H9 (cell line): ENCODE measurements at regions not wholly inside any gene's neighbourhood (a gene's known extent, or its start where the extent isn't known, plus 50 kb on each side); places are given as distances from the start of the nearest gene placed in this dataset.

ENCODE experiments used
- DNase-seq: peaks from one replicate; pipeline ENCODE4 v3.0.0-alpha.2; 2017
- H2AFZ ChIP-seq: one replicate; pipeline ENCODE4 v1.6.1; 2013; ENCODE audit warnings: mild to moderate bottlenecking, low read length, control low read depth, moderate library complexity
- H2AK5ac ChIP-seq: 2 replicates; pipeline ENCODE4 v1.6.1; 2013; ENCODE audit warnings: low read length, control low read depth, mixed read lengths; ENCODE audit not compliant: insufficient read length
- H2BK120ac ChIP-seq: one replicate; pipeline ENCODE4 v1.6.1; 2013; ENCODE audit warnings: low read depth, mild to moderate bottlenecking, low read length, control low read depth, inconsistent platforms; ENCODE audit not compliant: poor library complexity, severe bottlenecking
- H2BK12ac ChIP-seq: 2 replicates; pipeline ENCODE4 v1.6.1; 2013; ENCODE audit warnings: low read length, control low read depth, mixed read lengths, low read depth; ENCODE audit not compliant: insufficient read length
- H2BK15ac ChIP-seq: 2 replicates; pipeline ENCODE4 v1.6.1; 2013; ENCODE audit warnings: low read depth, low read length, control low read depth
- H2BK20ac ChIP-seq: one replicate; pipeline ENCODE4 v1.6.1; 2013; ENCODE audit warnings: low read depth, mild to moderate bottlenecking, low read length, control low read depth, inconsistent platforms; ENCODE audit not compliant: poor library complexity, severe bottlenecking
- H2BK5ac ChIP-seq: 2 replicates; pipeline ENCODE4 v1.6.1; 2013; ENCODE audit warnings: low read length, control low read depth, mixed read lengths; ENCODE audit not compliant: insufficient read length
- H3K14ac ChIP-seq: 2 replicates; pipeline ENCODE4 v1.6.1; 2013; ENCODE audit warnings: low read length, control low read depth; ENCODE audit not compliant: insufficient read depth
- H3K18ac ChIP-seq: 2 replicates; pipeline ENCODE4 v1.6.1; 2013; ENCODE audit warnings: low read depth, mild to moderate bottlenecking, mixed read lengths, low read length, control low read depth; ENCODE audit not compliant: insufficient read length
- H3K23ac ChIP-seq: 2 replicates; pipeline ENCODE4 v1.6.1; 2013; ENCODE audit warnings: low read length, control low read depth, mixed read lengths, low read depth; ENCODE audit not compliant: insufficient read length
- H3K23me2 ChIP-seq: 2 replicates; pipeline ENCODE4 v1.6.1; 2013; ENCODE audit warnings: low read depth, mild to moderate bottlenecking, mixed read lengths, low read length, control low read depth; ENCODE audit not compliant: insufficient read length, poor library complexity, severe bottlenecking
- H3K27ac ChIP-seq: 2 replicates; pipeline ENCODE4 v1.5.1; 2013; ENCODE audit warnings: low read length, control low read depth, mixed read lengths, low read depth; ENCODE audit not compliant: insufficient read length
- H3K27me3 ChIP-seq: 2 replicates; pipeline ENCODE4 v1.6.1; 2013; ENCODE audit warnings: low read length, control low read depth, inconsistent platforms; ENCODE audit not compliant: insufficient read depth
- H3K4ac ChIP-seq: 2 replicates; pipeline ENCODE4 v1.6.1; 2013; ENCODE audit warnings: low read depth, mild to moderate bottlenecking, control low read depth, inconsistent platforms, low read length, moderate library complexity
- H3K4me1 ChIP-seq: 2 replicates; pipeline ENCODE4 v1.6.1; 2013; ENCODE audit warnings: low read length, control low read depth, inconsistent platforms; ENCODE audit not compliant: insufficient read depth
- H3K4me2 ChIP-seq: 2 replicates; pipeline ENCODE4 v1.6.1; 2013; ENCODE audit warnings: low read length, control low read depth, mixed read lengths; ENCODE audit not compliant: insufficient read length, insufficient read depth
- H3K56ac ChIP-seq: 2 replicates; pipeline ENCODE4 v1.6.1; 2013; ENCODE audit warnings: low read depth, mild to moderate bottlenecking, mixed read lengths, low read length, control low read depth; ENCODE audit not compliant: insufficient read length
- H3K79me1 ChIP-seq: 2 replicates; pipeline ENCODE4 v1.6.1; 2013; ENCODE audit warnings: low read depth, mild to moderate bottlenecking, moderate library complexity, low read length, control low read depth, inconsistent platforms; ENCODE audit not compliant: insufficient read depth, poor library complexity, severe bottlenecking
- H3K79me2 ChIP-seq: 2 replicates; pipeline ENCODE4 v1.6.1; 2013; ENCODE audit warnings: low read length, control low read depth, inconsistent platforms; ENCODE audit not compliant: insufficient read depth
- H3K9ac ChIP-seq: 2 replicates; pipeline ENCODE4 v1.6.1; 2013; ENCODE audit warnings: low read length, control low read depth, mixed read lengths; ENCODE audit not compliant: insufficient read length; ENCODE audit errors: extremely low read depth
- H3K9me3 ChIP-seq: one replicate; pipeline ENCODE4 v1.6.1; 2013; ENCODE audit warnings: low read depth, low read length, inconsistent platforms; ENCODE audit not compliant: control insufficient read depth
- H3T11ph ChIP-seq: one replicate; pipeline ENCODE4 v1.6.1; 2013; ENCODE audit warnings: mild to moderate bottlenecking, low read length, control low read depth, inconsistent platforms
- H4K20me1 ChIP-seq: one replicate; pipeline ENCODE4 v1.6.1; 2013; ENCODE audit not compliant: control insufficient read depth, insufficient read length, insufficient read depth
- H4K5ac ChIP-seq: 2 replicates; pipeline ENCODE4 v1.6.1; 2013; ENCODE audit warnings: low read depth, mild to moderate bottlenecking, mixed read lengths, low read length, control low read depth; ENCODE audit not compliant: insufficient read length
- H4K8ac ChIP-seq: replicated peaks from 2 replicates; pipeline ENCODE4 v1.6.1; 2013; ENCODE audit warnings: low read length, control low read depth, mixed read lengths, low read depth; ENCODE audit not compliant: insufficient read length
- H4K91ac ChIP-seq: 2 replicates; pipeline ENCODE4 v1.6.1; 2013; ENCODE audit warnings: low read depth, mild to moderate bottlenecking, moderate library complexity, mixed read lengths, low read length, control low read depth; ENCODE audit not compliant: insufficient read length
- H3K27ac Mint-ChIP-seq, 3 experiments: 2 replicates in 2 of 3; 3 replicates in 1 of 3; pipeline ENCODE4 v1.8.0; 2020 to 2021; ENCODE audit warnings: mixed read lengths in 3 of 3, mild to moderate bottlenecking in 1 of 3, moderate library complexity in 1 of 3
- H3K27me3 Mint-ChIP-seq: 2 replicates; pipeline ENCODE4 v1.8.0; 2021; ENCODE audit warnings: low read depth, mild to moderate bottlenecking, moderate library complexity, mixed read lengths
- H3K36me3 Mint-ChIP-seq, 3 experiments: 2 replicates in 2 of 3; 3 replicates in 1 of 3; pipeline ENCODE4 v1.8.0; 2020 to 2021; ENCODE audit warnings: low read depth in 3 of 3, mixed read lengths in 3 of 3; ENCODE audit not compliant: insufficient read depth in 1 of 3
- H3K4me1 Mint-ChIP-seq, 2 experiments: 2 replicates each; pipeline ENCODE4 v1.8.0; 2020; ENCODE audit warnings: mixed read lengths in 2 of 2
- H3K4me3 Mint-ChIP-seq, 2 experiments: 2 replicates in 1 of 2; 3 replicates in 1 of 2; pipeline ENCODE4 v1.8.0; 2020 to 2021; ENCODE audit warnings: mild to moderate bottlenecking in 2 of 2, mixed read lengths in 2 of 2, moderate library complexity in 1 of 2
- H3K9me3 Mint-ChIP-seq, 2 experiments: 2 replicates in 1 of 2; 3 replicates in 1 of 2; pipeline ENCODE4 v1.8.0; 2020; ENCODE audit warnings: mild to moderate bottlenecking in 2 of 2, mixed read lengths in 2 of 2, moderate library complexity in 1 of 2
- CTCF ChIP-seq: fragments of 200-600 bp; sonication (generic); conservative IDR thresholded peaks from 3 replicates; pipeline ENCODE4 v1.8.0; 2021; ENCODE audit warnings: antibody characterized with exemption, mild to moderate bottlenecking
- WGBS: extraction: QIAGEN DNeasy Blood & Tissue Kit; methylation state at CpG from one replicate; pipeline ENCODE4 v1.1.7; 2013; ENCODE audit warnings: missing lambda C conversion rate, low lambda C conversion rate, mixed read lengths; ENCODE audit not compliant: insufficient read length; ENCODE audit errors: extremely low coverage; 5-methylcytosine and 5-hydroxymethylcytosine counted together

DNA sequence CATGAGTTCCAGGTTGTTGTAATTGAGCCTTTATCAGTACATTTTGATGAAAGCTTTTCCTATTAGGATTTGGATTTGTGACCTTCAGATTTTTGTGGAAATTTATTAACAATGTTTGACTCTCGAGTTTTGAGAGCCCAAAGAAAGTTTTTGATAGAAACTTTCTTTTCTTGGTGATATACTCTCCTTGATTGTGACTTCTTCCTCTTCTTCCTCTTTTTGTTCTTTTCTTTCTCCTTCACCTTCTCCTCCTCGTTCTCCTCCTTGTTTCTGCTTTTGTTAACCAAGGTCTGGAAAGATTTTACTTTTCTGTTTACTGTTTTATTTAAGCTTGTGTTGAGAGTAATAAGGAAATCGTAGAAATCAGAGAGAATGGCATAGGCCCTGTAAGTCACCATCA is 182.4 kb downstream of the TRIM27 start:
- Histone ChIP-seq H3K9me3 (no peaks in the 10 kb centered on the region), H3K27me3 (peaks cover 14% of the 10 kb centered on the region; the same call in 1 of the 2 replicates), H3K79me2 (no peaks in the 10 kb centered on the region), H2BK5ac (no peak overlapping the region), H3K27ac (no peak overlapping the region), H3K4me2 (no peak overlapping the region), H4K91ac (no peak overlapping the region), H2BK12ac (no peak overlapping the region), H2BK15ac (no peak overlapping the region), H3K23ac (no peak overlapping the region), H2AK5ac (no peak overlapping the region), H4K8ac (no peak overlapping the region), H3K4me1 (no peaks in the 10 kb centered on the region), H3K56ac (no peak overlapping the region), H3K4ac (no peak overlapping the region), H4K20me1 (no peaks in the 10 kb centered on the region), H2BK20ac (no peak overlapping the region), H3K23me2 (peaks cover 16% of the 10 kb centered on the region), H3T11ph (no peak overlapping the region), H3K79me1 (no peaks in the 10 kb centered on the region), H4K5ac (no peak overlapping the region), H3K14ac (no peak overlapping the region), H3K9ac (no peak overlapping the region), H2AFZ (no peak overlapping the region), H2BK120ac (no peak overlapping the region), H3K18ac (no peak overlapping the region)
- Mint-ChIP-seq H3K27ac (no peak overlapping the region), H3K36me3 (peaks cover 0 to 2% (median 0%) of the 10 kb centered on the region in 3 experiments; a peak in 1 of 7 replicates), H3K4me3 (no peak overlapping the region), H3K27me3 (peaks cover 80% of the 10 kb centered on the region), H3K4me1 (peaks cover 29 to 34% of the 10 kb centered on the region in 2 experiments), H3K9me3 (peaks cover 2 to 6% of the 10 kb centered on the region in 2 experiments; a peak in 2 of 5 replicates)
- DNase-seq: no peak
- WGBS: no CpG with 5 or more reads among the region's 3 CpGs
- no peak for TF ChIP-seq CTCF
